Hematopoietic multipotent progenitor cell treated with erythropoietin and hydrocortisone succinate and interleukin-3 and kit ligand, for 17 days (in vitro differentiated cells): ENCODE measurements at regions not wholly inside any gene's neighbourhood (a gene's known extent, or its start where the extent isn't known, plus 50 kb on each side); places are given as distances from the start of the nearest gene placed in this dataset.

Experiments
- DNase-seq: peaks from one replicate; pipeline ENCODE4 v3.0.0-alpha.2; 2015; ENCODE audit warnings: low spot score

- DNase-seq: no peak
Measured at GRCh38 chr15:31245135-31245689, 81.4 kb upstream of the KLF13 start.

GRCh38 chr15:31245756-31246155 is 80.9 kb upstream of the KLF13 start:
- no peak for DNase-seq

GRCh38 chr15:31247404-31247803 is 79.2 kb upstream of the KLF13 start:
- DNase-seq: no peak

DNA sequence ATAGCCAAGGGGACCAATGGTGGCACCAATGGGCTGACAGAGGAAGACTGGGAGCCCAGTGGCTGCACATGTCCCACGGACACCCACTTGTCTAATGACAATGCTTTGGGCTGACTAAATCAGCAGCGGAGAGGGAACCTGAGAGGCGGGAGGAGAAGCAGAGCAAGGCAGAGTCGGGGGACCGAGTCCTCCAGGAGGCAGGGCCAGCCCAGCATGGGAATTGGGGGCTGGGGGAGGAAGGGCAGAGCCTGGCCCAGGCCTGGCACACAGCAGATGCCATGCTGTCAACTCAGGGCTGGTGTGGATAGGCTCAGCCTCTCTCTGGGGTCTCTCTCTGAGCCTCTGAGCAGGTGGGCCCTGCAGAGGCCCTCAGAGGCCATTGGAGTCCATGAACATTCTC is 78.4 kb upstream of the KLF13 start:
- no peak for DNase-seq

DNA sequence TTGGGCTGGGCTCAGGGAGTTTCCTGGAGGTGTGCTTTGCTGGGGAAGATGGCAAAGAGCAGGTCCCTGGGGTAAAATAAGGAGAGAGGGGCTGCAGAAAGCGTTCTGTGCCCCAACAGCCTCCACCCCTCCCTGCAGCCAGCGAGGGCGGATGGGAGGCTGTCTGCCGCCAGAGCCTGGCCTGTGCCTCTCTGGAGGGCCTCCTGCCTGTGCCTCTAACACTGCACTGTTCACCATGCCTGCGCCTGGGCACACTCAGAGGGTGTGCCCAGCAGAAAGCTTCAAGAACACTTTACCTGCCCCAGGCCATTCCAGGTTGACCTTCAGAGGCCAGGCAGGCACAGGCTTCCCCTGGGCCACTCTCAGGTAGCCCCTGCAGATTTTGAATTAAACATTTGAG is 77.7 kb upstream of the KLF13 start:
- no peak for DNase-seq

GRCh38 chr15:31250033-31250432 is 76.6 kb upstream of the KLF13 start:
- DNase-seq: no peak

- DNase-seq: no peak
Measured at GRCh38 chr15:31251165-31251564, 75.5 kb upstream of the KLF13 start.

- no peak for DNase-seq
Measured at GRCh38 chr15:31252171-31252785, 74.4 kb upstream of the KLF13 start.

- peak; percentile 24 for DNase-seq
Measured at GRCh38 chr15:31254431-31255175, 72.0 kb upstream of the KLF13 start.

DNA sequence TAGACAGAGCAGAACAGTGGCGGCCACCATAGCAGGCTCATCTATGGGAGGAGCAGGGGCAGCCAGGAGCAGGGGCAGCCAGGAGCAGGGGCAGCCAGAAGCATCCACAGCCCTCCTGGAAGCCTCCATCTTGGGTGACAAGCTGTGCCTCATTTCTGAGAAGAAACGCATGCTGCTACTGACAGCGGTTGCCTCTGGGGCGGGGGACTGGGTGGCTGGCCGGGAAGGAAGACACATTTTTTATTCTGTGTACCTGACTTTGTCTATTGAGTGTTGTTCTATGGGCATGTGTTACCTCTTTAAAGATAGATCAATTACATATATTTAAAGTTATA is 71.5 kb upstream of the KLF13 start:
- DNase-seq: no peak

DNA sequence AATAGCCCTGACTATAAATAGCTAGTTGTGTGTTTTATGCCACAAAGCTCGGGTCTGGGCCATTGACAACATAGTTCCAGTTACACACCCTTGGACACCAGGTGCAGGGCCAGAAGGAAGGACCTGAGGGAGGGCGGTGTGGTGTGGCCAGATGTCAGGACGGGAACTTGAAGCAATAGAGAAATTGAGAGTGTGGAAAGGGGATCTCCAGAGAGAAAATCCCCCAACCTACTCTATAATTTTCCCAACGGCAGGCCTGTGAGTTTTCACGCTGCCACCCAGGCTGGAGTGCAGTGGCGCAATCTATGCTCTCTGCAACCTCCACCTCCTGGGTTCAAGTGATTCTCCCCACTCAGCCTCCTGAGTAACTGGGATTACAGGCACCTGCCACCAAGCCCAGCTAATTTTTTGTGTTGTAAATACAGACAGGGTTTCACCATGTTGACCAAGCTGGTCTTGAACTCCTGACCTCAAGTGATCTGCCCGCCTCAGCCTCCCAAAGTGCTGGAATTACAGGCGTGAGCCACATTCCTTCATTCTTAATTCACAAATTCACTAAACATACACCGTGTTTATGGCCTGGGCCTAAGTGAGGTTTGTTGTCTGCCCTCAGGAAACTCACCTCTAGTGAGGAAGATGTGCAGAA is 70.8 kb upstream of the KLF13 start:
- DNase-seq: no peak

DNA sequence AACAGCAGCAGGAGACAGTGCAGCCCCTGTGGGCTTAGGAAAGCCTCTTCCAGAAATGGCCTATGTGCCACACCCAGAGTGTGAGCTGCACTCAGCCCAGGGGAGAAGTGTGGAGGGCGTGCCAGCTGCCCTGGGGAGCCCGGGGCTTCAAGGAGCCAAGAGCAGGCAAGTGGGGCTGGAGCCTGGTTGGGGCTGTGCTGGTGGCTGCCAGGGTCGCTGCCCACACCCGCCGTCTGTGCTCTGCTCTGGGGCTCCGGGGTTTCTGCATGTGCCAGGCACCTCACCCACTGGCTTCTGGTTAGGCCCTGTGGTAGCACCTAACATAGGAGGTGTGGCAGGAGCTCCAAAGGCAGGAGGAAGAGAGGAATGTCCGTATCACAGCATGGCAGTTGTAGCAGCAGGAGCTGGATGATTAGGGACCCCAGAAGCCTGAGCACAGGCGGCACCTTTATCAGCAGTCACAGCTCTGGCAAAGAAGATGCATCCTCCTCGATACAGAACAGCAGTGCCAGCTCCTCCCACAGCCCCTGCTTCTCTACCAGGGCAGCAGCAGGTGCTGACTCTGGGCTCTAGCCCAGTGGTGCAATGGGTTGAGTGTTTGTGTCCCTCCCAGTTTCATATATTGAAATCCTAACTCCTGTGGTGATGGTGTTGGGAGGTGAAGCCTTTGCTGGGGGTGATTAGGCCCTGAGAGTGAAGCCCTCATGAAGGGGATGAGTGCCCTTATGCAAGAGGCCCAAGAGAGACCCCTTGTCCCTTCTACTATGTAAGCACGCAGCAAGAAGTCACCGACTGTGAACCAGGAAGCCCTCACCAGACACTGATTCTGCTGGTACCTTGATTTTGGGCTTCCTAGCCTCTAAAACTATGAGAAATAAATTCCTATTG is 70.0 kb upstream of the KLF13 start:
- DNase-seq: peak; percentile 91

- DNase-seq: no peak
Measured at GRCh38 chr15:31257286-31257685, 69.3 kb upstream of the KLF13 start.

- peak; percentile 29 for DNase-seq
Measured at GRCh38 chr15:31258260-31258659, 68.4 kb upstream of the KLF13 start.

DNA sequence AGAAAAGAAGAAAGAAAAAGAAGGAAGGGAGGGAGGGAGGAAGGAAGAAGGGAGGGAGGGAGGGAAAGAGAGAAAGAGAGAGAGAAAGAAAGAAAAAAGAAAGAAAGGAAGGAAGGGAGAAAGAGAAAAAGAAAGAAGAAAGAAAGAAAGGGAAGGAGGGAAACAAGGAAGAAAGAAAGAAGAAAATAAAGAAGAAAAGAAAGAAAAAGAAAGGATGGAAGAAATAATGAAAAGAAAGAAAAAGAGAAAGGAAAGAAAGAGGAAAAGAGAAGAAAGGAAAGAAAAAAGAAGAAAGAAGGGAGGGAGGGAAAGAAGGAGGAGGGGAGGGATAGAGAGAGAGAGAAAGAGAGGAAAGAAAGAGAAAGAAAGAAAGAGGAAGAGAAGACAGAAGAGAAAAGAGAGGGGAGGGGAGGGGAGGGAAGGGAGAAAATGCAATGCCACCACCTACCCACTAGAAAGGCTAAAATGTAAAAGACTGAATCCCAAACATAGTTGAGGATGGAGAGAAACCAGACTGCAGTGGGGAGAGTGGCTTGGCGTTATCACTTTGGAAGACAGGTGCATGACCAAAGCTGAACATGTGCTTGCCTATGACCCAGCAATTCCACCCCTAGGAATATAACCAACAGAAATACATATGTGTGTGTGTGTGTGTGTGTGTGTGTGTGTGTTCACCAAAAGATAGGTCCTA is 66.9 kb upstream of the KLF13 start:
- DNase-seq: peak; percentile 45

GRCh38 chr15:31260646-31261265 is 65.9 kb upstream of the KLF13 start:
- no peak for DNase-seq

DNA sequence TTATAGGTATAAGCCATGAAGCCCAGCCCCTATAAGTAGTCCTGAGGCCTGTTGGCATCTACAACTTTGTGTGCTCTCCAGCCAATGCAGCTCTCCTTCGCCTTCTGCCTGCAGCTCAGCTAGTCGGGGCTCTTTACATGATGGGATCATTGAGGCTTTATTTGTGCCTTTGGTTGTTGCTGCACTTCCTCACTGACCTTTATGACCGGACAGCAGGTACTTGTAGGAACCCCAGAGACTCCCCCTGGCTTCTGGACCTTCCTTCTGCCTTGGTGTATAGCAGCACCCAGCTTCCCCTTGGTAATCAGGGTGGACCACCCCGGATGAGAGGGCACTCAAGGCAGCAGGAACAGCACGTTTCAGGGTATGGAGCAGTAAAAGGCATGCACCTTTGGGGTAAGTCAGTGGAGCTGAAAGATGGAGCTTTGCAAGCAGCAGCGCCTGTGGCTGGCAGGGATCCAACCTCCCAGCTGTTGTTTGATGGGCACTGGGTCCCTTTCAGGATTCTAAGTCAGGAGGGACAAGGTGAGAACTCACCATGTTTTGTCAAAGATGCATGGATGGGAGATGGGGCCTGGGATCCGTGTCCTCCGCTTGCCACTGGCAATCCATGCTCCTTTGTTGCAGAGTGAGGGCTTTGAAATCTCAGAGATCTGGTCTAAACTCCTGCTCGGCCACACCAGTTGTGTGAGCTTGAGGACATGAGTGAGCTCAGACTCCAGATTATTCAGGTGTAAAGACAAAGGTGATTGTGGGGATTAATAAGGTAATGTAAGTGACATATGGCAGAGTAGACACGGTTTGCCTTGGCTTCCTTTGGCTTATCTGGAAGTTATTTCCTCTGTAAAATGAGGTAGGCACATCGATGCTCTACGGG is 65.1 kb upstream of the KLF13 start:
- DNase-seq: peak; percentile 24

DNA sequence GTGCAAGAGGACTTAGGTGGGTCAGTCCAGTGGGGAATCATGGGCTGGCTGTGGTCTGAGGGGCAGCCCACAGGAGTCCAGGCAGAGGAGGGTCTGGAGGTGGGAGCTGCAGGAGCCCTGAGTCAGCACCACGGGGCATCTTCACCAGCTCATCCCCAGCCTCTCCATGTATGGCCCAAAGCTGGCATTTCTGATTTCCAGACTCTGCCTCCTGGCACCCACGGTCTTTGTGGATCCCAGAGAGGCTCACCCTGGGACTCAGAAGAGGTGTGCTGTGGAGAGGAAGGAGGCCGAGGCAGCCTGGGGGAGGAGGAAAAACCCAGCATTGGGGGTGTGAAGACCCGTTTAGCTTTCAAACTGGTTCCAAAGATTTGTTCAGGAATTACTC is 64.5 kb upstream of the KLF13 start:
- no peak for DNase-seq

DNA sequence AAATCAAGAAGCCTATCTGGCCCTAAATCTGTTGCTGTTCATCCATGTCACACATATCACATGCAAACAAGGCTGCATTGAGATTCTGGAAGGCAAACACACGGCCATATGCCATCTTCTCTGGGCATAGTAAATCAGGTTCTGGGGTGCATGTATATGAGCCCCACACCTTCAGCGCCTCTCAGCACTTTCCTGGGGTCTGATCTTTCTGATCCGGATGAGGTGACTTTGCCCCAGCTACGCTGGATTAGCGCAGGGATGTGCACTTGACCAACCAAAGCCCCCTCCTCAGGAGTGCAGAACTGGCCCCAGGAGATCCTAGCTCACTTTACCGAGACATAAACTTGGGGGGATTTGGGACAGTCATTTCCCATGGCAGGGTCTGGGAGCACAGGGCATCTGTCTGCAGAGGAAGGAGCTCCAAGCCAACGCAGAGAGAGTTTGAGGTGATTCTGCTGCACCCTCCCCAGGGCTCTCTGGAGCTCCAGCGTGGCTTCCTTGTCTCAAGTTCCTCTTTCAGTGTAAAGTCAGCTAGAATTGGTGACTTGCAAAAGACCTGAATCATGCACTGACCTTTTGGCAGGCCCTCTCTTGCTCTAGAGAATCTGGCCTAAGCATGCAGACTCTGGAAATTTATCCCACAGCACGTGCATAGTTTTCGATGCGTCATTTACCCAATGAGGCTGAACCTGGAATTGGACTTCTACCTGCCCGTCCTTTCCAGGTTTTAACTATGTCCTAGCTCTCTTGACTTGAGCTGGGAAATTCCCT is 63.5 kb upstream of the KLF13 start:
- DNase-seq: peak; percentile 76
